ENCODE measurements at regions not wholly inside any gene's neighbourhood (a gene's known extent, or its start where the extent isn't known, plus 50 kb on each side); places are given as distances from the start of the nearest gene placed in this dataset.
"Not testable (repeated sequence)": the region's sequence is repeated elsewhere in the genome, so short reads cannot be mapped to it uniquely, and the experiment has no call there.

DNA sequence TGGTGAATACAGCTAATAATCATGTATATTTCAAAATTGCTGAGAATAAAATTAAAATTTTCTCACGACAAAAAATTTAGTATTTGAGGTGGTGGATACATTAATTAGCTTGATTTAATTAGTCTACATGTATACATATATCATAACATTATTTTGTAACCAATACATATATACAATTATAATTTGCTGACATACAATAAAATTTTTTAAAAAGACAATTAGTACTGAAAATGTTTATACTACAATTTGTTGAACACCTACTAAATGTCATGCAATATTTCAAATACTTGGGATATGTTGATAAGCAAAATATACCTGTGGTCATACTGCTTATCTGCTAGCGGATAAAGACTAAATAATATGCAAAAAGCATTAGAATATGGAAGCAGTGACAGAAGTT, 586.5 kb downstream of the SLITRK6 start:
- no peak for DNase-seq (ENCODE audit: low spot score)

- DNase-seq (ENCODE audit: low spot score): no peak
Observed at GRCh38 chr13:85204668-85205344, 594.4 kb downstream of the SLITRK6 start.

DNA sequence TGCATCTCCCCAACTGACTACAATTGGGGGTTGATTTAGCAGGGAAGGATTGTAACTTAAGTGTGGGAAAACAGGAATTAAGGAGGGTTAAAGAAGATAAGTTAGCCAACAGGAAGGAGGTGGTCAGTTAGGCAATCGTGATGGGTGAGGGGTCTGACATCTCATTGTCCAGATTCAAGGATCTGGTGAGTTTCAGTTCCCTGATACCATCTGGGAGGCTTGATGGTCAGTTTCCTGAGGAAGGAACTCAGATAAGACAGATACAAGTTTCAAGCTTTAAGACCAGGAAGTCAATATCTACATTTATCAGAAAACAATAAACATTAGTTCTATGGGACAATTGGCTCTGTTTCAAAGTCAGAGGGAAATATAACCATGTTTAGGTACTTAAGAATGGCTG, 601.8 kb downstream of the SLITRK6 start:
- DNase-seq (ENCODE audit: low spot score): no peak

- DNase-seq (ENCODE audit: low spot score): no peak
Observed at GRCh38 chr13:85194482-85194881, 604.7 kb downstream of the SLITRK6 start.

DNA sequence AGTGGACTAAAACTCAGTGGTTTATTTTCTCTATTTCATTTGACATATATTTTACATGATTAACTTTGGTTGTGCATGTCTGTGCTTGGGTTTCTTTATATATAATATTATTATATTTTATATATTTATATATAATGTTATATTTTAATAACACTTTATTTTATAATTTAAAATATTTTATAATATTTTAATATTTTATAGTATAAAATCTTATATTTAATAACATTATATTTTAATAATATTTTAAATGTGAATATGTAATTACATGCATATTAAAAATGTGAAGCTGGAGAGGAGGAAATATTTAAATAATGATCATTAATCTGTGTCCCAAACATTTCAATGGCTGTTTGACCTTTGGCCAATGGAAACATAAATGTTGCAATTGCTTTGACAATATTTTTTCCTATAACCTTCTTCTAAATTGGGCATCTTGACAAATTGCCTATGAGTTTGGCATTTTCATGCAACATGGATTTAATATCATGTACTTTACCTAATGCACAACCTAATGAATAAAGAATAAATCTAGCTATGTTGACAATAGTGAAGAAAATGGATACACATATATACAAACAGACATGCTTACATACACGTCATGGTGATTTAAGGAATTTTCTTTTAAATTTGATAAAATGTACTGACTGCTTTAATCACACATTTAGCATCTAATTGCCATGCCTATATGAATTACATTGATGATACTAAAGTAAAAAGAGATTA, 607.1 kb downstream of the SLITRK6 start:
- DNase-seq (ENCODE audit: low spot score): no peak

DNA sequence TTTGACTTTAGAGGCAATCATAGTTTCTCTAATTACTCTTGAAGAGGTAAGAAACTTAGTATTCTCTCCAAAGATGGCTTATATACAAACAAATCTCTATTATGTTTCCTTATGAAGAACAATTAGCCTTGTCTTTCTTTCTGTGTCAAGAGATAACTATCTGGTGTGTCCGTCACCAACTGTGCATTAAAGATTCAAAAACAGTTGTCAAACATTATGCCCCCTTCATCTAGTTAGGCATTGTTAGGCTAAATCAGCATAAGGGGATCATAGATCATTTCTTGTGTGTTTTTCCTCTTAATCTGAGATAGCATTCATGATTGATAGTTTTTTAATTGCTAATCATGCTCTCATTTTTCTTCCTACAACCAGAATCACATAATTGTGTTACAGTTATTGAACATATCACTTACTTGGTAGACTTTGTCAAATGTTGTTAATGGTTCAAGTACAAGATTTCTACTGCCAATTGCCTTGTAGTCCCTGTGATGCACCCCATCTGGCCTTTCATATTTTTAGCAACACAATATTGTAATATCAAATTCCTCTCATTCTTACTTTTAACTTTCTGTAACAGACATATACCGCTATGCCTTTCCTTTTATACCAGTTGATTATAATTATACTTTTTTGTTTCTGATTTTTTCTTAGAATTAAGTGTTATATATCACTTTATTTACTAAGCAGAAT, 612.7 kb downstream of the SLITRK6 start:
- no peak for DNase-seq (ENCODE audit: low spot score)

DNA sequence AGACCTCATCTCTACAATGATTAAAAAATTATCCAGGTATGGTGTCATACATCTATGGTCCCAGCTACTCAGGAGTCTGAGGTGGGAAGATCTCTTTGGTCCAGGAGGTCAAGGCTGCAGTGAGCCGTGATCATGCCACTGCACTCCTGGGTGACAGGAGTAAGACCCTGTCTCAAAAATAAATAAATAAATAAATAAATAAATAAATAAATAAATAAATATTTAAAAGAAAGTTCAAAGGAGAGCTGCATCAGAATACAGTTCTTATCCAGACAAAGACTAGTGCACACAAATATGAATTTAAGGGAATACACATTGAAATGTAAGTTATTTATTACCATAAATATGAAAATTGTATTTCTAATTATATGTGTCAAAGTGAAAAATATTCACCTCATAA, 624.9 kb downstream of the SLITRK6 start:
- DNase-seq (ENCODE audit: low spot score): no peak

DNA sequence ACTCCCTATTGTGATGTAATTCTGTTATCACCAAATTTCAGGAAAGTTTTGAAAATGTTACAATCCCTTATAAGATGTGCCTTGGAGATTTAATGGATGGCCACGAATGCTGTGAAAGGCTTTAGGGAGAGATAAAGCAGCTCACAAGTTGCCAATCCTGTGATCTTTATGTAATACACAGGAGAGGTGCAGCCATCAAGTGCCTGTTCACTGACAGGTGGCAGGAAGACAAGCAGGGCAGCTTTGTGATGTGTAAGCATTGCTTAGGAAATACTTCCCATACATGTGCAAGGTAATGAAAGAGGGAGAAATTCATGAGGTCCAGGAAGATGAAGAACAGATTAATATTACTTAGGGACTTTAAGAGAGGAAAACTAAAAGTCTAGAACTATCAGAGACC, 628.8 kb downstream of the SLITRK6 start:
- DNase-seq (ENCODE audit: low spot score): no peak

- no peak for DNase-seq (ENCODE audit: low spot score)
Observed at GRCh38 chr13:85166891-85167290, 632.3 kb downstream of the SLITRK6 start.

GRCh38 chr13:85163063-85163462, 636.2 kb downstream of the SLITRK6 start:
- no peak for DNase-seq (ENCODE audit: low spot score)

DNA sequence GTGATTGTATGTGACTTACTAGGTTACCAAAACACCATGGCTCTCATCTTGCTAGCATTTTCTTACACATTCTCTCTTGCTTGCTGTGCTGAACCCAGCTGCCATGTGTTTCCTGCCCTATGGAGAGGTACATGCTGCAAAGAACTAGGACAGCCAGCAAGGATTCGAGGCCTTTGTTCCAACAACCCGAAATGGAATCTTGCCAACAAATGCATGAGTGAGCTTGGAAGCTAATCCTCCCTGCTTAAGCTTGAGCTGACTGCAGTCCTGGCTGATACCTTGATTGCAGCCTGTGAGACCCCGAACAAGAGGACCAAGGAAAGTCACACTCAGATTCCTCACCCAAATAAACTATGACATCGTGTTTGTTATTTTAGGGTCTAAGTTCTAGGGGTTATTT, 651.2 kb downstream of the SLITRK6 start:
- no peak for DNase-seq (ENCODE audit: low spot score)

- DNase-seq (ENCODE audit: low spot score): no peak
Observed at GRCh38 chr13:85142351-85142927, 656.8 kb downstream of the SLITRK6 start.

DNA sequence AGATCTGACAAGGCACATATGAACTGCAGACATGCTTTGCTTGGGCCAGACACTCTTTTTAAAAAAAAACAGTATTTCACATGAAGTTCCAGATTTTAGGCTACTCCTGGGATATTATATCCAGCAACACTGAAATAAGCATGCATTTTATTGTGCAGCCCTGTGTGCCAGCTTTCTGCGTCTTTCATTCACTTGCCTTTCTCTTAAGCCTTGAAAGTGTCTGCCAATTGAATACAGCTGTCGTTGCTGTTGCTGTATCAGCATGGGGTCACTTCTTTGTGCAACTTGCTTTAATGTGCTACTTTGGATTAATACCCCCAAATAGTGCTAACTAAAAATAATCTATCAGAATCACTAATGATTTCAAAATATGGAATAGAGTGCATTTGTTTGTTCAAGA, 657.8 kb downstream of the SLITRK6 start:
- no peak for DNase-seq (ENCODE audit: low spot score)

DNA sequence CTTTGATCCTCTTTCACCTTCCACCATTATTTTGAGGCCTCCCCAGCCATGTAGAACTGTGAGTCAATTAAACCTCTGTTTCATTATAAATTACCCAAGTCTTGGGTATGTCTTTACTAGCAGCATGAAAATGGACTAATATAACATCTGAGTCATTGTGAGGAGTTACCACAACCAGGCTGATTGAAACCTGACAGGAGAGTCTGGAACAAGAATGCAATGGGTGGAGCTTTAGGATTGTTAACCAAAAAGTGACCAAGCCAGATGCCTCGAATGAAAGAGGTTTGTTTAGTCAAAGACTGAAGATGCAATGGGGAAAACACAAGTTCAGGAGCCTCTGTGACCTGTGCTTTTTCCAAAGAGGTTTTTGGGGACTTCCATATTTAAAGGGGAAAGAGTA, 659.0 kb downstream of the SLITRK6 start:
- DNase-seq (ENCODE audit: low spot score): no peak

DNA sequence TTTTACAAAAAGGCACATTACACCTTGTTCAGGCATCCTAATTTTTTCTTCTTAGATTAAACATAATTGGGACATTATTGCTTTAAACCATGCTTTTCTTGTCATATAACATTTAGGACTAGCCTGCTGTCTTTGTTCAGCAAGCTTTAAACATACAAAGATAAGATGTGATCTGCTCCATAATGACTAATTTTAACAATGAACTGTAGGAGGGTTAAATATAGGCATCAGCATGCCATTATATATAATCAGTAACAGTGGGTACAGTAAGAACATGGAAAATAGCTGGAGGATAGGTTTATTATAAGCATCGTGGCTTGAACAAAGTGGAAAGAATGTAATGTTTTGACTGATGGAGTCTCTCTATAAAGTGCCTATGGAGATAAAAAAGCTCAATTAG, 661.7 kb downstream of the SLITRK6 start:
- DNase-seq (ENCODE audit: low spot score): no peak

DNA sequence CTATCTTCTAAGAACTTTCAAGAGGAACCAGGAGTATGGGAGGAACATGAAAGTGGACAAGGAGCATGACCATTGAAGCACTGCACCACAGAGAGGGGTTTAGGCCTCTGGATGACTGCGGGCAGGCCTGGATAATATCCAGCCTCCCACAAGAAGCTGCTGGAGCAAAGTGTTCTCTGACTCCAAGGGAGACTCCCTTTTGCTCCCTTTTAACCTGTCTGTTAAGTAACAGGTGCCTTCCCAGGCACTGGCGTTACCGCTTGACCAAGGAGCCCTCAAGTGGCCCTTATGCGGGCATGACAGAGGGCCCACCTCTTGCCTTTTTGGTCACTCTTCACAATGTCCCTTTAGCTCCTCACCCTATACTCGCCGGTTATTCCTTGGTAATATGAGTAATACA, 666.2 kb downstream of the SLITRK6 start:
- no peak for DNase-seq (ENCODE audit: low spot score)

DNA sequence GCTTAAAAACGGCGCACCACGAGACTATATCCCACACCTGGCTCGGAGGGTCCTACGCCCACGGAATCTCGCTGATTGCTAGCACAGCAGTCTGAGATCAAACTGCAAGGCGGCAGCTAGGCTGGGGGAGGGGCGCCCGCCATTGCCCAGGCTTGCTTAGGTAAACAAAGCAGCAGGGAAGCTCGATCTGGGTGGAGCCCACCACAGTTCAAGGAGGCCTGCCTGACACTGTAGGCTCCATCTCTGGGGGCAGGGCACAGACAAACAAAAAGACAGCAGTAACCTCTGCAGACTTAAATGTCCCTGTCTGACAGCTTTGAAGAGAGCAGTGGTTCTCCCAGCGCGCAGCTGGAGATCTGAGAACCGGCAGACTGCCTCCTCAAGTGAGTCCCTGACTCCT, 675.7 kb downstream of the SLITRK6 start:
- DNase-seq (ENCODE audit: low spot score): not testable (repeated sequence)

DNA sequence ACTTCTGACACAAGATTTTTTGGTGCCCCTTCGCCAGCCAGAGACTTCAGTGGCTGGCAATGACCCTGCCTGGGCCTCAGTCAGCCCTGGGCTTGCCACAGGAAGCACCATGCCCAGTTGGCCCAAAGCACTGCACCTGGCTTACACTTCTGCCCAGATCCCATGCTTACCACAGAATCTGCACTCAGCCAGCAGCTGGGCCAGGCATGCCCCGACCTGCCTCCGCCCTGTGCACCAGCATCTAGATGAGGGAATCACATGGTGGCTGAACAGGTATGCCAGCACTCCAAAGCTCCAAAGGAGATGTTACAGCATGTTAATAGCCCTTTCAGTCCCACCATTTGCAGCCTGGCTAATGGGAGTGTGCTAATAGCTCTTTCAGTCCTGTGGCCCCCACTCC, 690.9 kb downstream of the SLITRK6 start:
- DNase-seq (ENCODE audit: low spot score): no peak

DNA sequence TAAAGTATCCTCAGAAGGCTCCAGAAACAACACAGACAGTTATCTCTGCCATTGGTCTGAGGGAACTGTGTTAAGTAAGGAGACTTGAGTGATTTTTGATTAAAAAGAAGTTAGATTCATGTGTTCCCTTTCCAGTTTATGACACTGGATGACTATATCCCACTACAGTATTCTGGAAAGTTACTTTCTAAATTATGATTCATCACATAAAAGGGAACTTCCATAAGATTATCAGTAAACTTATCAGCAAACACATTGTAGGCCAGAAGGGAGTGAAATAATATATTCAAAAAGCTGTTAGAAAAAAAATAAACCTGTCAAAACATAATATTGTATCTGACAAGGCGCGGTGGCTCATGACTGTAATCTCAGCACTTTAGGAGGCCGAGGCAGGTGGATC, 700.0 kb downstream of the SLITRK6 start:
- DNase-seq (ENCODE audit: low spot score): no peak

- DNase-seq (ENCODE audit: low spot score): no peak
Observed at GRCh38 chr13:85095418-85096272, 703.6 kb downstream of the SLITRK6 start.

DNA sequence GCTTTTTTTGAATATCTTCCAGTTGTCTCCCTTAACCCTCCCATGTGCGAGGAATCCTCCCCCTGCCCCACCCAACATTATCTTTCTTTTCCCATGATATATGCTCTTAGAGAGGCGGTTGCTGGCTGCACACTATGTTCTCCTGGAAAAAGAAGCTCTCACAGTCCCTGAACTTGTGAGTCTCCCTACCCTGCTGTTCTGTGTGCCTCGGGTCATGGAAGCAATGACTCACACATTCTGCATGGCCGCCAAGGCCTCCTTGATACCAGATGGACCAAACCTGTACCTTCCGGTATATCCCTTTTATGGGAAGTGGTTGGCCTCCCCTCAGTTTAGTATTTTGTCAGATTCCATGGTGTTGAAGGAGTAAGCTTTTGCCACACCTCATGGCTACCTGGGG, 705.4 kb downstream of the SLITRK6 start:
- DNase-seq (ENCODE audit: low spot score): no peak

DNA sequence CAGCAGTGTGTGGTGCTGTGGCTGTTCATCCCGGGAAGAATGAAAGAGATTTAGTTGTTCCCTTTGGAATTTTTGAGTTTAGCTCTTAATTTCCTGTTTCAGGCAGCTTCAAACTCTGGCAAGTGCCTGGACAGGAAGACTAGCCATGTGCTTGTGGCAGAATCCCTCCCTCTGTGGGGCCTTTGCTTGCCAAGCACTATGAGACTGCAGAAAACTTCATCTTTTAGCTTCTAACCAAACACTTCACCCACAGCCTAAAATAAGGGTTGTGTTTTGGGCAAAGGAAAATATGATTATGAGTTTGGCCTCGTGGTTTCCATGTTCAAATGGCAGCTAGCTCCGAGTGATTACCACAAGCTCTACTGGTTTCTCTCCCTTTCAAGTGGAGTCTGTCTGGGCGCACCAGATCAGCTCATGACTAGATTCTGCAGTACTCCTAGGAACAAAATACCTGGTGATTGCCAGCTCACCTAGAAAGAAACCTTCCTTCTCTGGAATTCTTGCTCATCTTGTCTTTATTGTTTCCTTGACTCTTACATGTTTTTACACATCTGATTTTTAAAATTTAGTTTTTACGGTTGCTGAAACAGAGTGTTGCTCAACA, 707.5 kb downstream of the SLITRK6 start:
- DNase-seq (ENCODE audit: low spot score): no peak

All from HuH-7.5 (cell line).